ENCODE measurements at regions not wholly inside any gene's neighbourhood (a gene's known extent, or its start where the extent isn't known, plus 50 kb on each side); places are given as distances from the start of the nearest gene placed in this dataset.

DNA sequence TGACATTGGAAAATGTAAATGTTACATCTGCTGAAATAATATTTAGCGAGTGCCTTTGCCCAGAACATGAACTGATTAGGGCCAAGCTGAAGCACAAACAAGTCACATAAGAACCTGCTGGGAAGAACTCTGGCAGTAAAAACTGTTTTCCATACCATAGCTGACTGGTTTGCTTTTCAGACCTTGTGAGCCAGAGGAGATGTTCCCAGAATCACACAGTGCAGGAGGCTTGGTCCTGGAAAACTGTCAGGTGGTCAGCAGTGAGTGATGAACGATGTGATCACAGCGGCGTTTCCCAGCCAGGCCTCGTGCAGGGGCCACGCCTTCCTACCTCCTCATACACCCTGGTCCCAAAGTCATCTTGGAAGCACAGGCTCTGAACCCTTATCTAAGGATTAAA is 164.2 kb upstream of the EEPD1 start:
- no peaks in the 10 kb centered on the region for H3K36me3 Mint-ChIP-seq (ENCODE audit: insufficient read depth, unreplicated experiment)
- intact Hi-C loops (cut with micrococcal nuclease) = loop anchor here (5.0 kb wide), 1 partner anchor 163 kb away; the partner anchor contains the start of gene EEPD1
- no peaks in the 10 kb centered on the region for H3K9me3 Mint-ChIP-seq (ENCODE audit: unreplicated experiment)
- no peaks in the 10 kb centered on the region for H3K27me3 Mint-ChIP-seq (ENCODE audit: insufficient read depth, unreplicated experiment)
- POLR2A ChIA-PET = interaction anchor here (0.6 to 0.7 kb wide), 2 partner anchors 116 to 293 kb away, joined by 3 read pairs; no protein-coding TSS in a partner anchor
- no peak for DNase-seq (ENCODE audit: unreplicated experiment)
- BruUV-seq (replicated peaks) = no TSS peak
- no peak overlapping the region for H3K27ac Mint-ChIP-seq (ENCODE audit: low read depth, unreplicated experiment)
- TF ChIP-seq, protein P1, sequence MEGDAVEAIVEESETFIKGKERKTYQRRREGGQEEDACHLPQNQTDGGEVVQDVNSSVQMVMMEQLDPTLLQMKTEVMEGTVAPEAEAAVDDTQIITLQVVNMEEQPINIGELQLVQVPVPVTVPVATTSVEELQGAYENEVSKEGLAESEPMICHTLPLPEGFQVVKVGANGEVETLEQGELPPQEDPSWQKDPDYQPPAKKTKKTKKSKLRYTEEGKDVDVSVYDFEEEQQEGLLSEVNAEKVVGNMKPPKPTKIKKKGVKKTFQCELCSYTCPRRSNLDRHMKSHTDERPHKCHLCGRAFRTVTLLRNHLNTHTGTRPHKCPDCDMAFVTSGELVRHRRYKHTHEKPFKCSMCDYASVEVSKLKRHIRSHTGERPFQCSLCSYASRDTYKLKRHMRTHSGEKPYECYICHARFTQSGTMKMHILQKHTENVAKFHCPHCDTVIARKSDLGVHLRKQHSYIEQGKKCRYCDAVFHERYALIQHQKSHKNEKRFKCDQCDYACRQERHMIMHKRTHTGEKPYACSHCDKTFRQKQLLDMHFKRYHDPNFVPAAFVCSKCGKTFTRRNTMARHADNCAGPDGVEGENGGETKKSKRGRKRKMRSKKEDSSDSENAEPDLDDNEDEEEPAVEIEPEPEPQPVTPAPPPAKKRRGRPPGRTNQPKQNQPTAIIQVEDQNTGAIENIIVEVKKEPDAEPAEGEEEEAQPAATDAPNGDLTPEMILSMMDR (IDR thresholded peaks at IDR 0.05; ENCODE audit: unreplicated experiment) = no peak
- CTCF ChIA-PET = interaction anchor here (0.6 to 1.8 kb wide), 4 partner anchors 39 to 305 kb away, joined by 3 to 6 read pairs (median 4); no protein-coding TSS in a partner anchor
- H3K4me3 Mint-ChIP-seq (ENCODE audit: unreplicated experiment) = no peak overlapping the region
- H3K4me1 Mint-ChIP-seq (ENCODE audit: insufficient read depth, unreplicated experiment) = peaks cover 5% of the 10 kb centered on the region

DNA sequence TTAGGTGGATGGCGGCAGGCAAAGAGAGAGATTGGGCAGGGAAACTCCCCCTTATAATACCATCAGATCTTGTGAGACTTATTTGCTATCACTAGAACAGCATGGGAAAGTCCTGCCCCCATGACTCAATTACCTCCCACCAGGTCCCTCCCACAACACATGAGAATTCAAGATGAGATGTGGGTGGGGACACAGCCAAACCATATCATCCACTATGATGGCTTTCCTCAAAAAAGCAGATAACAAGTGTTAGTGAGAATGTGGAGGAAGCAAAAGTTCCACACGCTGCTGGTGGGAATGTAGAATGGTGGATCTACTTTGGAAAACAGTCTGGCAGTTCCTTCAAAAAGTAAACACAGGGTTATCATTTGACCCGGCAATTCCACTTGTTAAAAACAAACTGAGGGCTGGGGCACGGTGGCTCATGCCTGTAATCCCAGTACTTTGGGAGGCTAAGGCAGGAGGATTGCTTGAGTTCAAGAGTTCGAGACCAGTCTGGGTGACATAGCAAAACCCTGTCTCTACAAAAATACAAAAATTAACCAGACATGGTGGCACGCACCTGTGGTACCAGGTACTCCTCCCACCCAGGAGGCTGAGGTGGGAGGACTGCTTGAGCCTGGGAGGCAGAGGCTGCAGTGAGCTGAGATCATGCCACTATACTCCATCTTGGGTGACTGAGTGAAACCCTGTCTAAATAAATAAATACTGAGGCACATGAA is 161.4 kb upstream of the EEPD1 start:
- TF ChIP-seq, protein P1 (IDR thresholded peaks at IDR 0.05; ENCODE audit: unreplicated experiment) = no peak
- intact Hi-C loops (cut with micrococcal nuclease) = no loop called here
- no peaks in the 10 kb centered on the region for H3K36me3 Mint-ChIP-seq (ENCODE audit: insufficient read depth, unreplicated experiment)
- no TSS peak for BruUV-seq (replicated peaks)
- H3K27ac Mint-ChIP-seq (ENCODE audit: low read depth, unreplicated experiment) = no peak overlapping the region
- no peaks in the 10 kb centered on the region for H3K9me3 Mint-ChIP-seq (ENCODE audit: unreplicated experiment)
- DNase-seq (ENCODE audit: unreplicated experiment) = no peak
- POLR2A ChIA-PET = interaction anchor here (1.3 kb wide), 1 partner anchor 290 kb away, joined by 3 read pairs; no protein-coding TSS in a partner anchor
- no peaks in the 10 kb centered on the region for H3K27me3 Mint-ChIP-seq (ENCODE audit: insufficient read depth, unreplicated experiment)
- CTCF ChIA-PET = no interaction called here
- peak overlapping the region; percentile 2 for H3K4me3 Mint-ChIP-seq (ENCODE audit: unreplicated experiment)
- peaks cover 5% of the 10 kb centered on the region for H3K4me1 Mint-ChIP-seq (ENCODE audit: insufficient read depth, unreplicated experiment)

DNA sequence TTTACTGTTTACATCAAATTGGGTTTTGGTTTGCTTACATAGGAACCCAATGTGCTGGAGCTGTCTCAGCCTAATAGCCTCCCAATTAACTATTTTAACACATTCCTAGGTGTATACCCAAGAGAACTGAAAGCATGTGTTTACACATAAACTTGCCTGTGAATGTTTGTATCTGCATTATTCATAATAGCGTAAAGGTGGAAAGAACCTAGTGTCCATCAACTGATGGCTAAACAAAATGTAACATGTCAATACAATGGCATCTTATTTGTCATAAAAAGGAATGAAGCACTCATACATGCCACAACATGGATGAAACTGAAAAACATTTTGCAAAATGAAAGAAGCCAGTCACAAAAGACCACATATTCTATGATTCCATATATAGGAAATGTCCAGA is 160.6 kb upstream of the EEPD1 start:
- BruUV-seq (replicated peaks) = no TSS peak
- intact Hi-C loops (cut with micrococcal nuclease) = no loop called here
- no peak overlapping the region for H3K27ac Mint-ChIP-seq (ENCODE audit: low read depth, unreplicated experiment)
- ChIA-PET CTCF (no interaction called here), POLR2A (interaction anchor here (1.3 kb wide), 1 partner anchor 289 kb away, joined by 3 read pairs; no protein-coding TSS in a partner anchor)
- no peak overlapping the region for H3K4me3 Mint-ChIP-seq (ENCODE audit: unreplicated experiment)
- H3K4me1 Mint-ChIP-seq (ENCODE audit: insufficient read depth, unreplicated experiment) = peaks cover 5% of the 10 kb centered on the region
- H3K36me3 Mint-ChIP-seq (ENCODE audit: insufficient read depth, unreplicated experiment) = no peaks in the 10 kb centered on the region
- no peak for DNase-seq (ENCODE audit: unreplicated experiment)
- H3K27me3 Mint-ChIP-seq (ENCODE audit: insufficient read depth, unreplicated experiment) = no peaks in the 10 kb centered on the region
- TF ChIP-seq, protein P1 (IDR thresholded peaks at IDR 0.05; ENCODE audit: unreplicated experiment) = no peak
- no peaks in the 10 kb centered on the region for H3K9me3 Mint-ChIP-seq (ENCODE audit: unreplicated experiment)

DNA sequence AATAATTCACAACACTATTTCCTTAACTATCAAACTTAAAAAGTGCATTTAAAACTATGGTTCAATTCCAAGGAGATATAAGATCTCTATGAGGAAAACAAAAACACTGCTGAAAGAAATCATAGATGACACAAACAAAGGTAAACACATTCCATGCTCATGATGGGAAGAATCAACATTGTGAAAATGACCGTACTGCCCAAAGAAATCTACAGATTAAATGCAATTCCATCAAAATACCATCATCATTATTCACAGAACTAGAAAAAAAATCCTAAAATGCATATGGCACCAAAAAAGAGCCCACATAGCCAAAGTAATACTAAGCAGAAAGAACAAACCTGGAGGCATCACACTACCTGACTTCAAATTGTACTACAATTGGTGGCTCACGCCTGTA is 159.9 kb upstream of the EEPD1 start:
- no TSS peak for BruUV-seq (replicated peaks)
- H3K9me3 Mint-ChIP-seq (ENCODE audit: unreplicated experiment) = no peaks in the 10 kb centered on the region
- no peaks in the 10 kb centered on the region for H3K27me3 Mint-ChIP-seq (ENCODE audit: insufficient read depth, unreplicated experiment)
- H3K4me1 Mint-ChIP-seq (ENCODE audit: insufficient read depth, unreplicated experiment) = peaks cover 5% of the 10 kb centered on the region
- TF ChIP-seq, protein P1 (IDR thresholded peaks at IDR 0.05; ENCODE audit: unreplicated experiment) = no peak
- H3K4me3 Mint-ChIP-seq (ENCODE audit: unreplicated experiment) = no peak overlapping the region
- DNase-seq (ENCODE audit: unreplicated experiment) = no peak
- intact Hi-C loops (cut with micrococcal nuclease) = no loop called here
- H3K36me3 Mint-ChIP-seq (ENCODE audit: insufficient read depth, unreplicated experiment) = no peaks in the 10 kb centered on the region
- ChIA-PET POLR2A (no interaction called here), CTCF (no interaction called here)
- H3K27ac Mint-ChIP-seq (ENCODE audit: low read depth, unreplicated experiment) = no peak overlapping the region

All from MCF 10A (cell line).